PC-9 (cell line): ENCODE measurements at regions not wholly inside any gene's neighbourhood (a gene's known extent, or its start where the extent isn't known, plus 50 kb on each side); places are given as distances from the start of the nearest gene placed in this dataset.

Experiments used
- BruUV-seq: library from RNA; stranded (reverse); fragments of 400-500 nt; replicated peaks from 2 replicates; lab custom pipeline; 2021; lab: Mats Ljungman, UMichigan
- CTCF ChIA-PET: fragments of 300-600 bp; sonication (Branson Sonifier 250); formaldehyde crosslinking; loops from one replicate; lab custom pipeline; 2022; ENCODE audit warnings: antibody characterized with exemption; lab: Charles Lee
- POLR2A ChIA-PET: fragments of 300-600 bp; sonication (Branson Sonifier 250); formaldehyde crosslinking; loops from one replicate; lab custom pipeline; 2022; ENCODE audit warnings: antibody characterized with exemption; ENCODE audit not compliant: unreplicated experiment; lab: Charles Lee
- DNase-seq, 2 experiments: peaks; one replicate each; pipeline versions ENCODE4 v3.0.0 to v3.0.0-alpha.2; 2015 to 2022; ENCODE audit warnings: mixed read lengths in 1 of 2
- H2AFZ ChIP-seq: fragments of 200-600 bp; sonication (generic); 2 replicates; pipeline ENCODE4 v1.8.1; 2017; ENCODE audit warnings: antibody characterized with exemption
- H3F3A ChIP-seq: fragments of 200-600 bp; sonication (generic); 2 replicates; pipeline ENCODE4 v1.8.1; 2017; ENCODE audit warnings: antibody characterized with exemption, mild to moderate bottlenecking, low read depth; ENCODE audit not compliant: insufficient read depth
- H3K27ac ChIP-seq: fragments of 200-600 bp; sonication (generic); 2 replicates; pipeline ENCODE4 v1.6.1; 2016; ENCODE audit warnings: mixed run types
- H3K27me3 ChIP-seq: fragments of 200-600 bp; sonication (generic); 2 replicates; pipeline ENCODE4 v1.6.1; 2016; ENCODE audit warnings: low read depth, mixed run types; ENCODE audit not compliant: insufficient read depth
- H3K36me3 ChIP-seq: fragments of 200-600 bp; sonication (generic); 2 replicates; pipeline ENCODE4 v1.6.1; 2016; ENCODE audit warnings: low read depth, mixed run types
- H3K4me1 ChIP-seq: fragments of 200-600 bp; sonication (generic); replicated peaks from 2 replicates; pipeline ENCODE4 v1.6.1; 2016; ENCODE audit warnings: mixed run types; ENCODE audit not compliant: insufficient read depth
- H3K4me2 ChIP-seq: fragments of 200-600 bp; sonication (generic); 2 replicates; pipeline ENCODE4 v1.6.1; 2017; ENCODE audit warnings: mixed run types
- H3K4me3 ChIP-seq: fragments of 200-600 bp; sonication (generic); 2 replicates; pipeline ENCODE4 v1.6.1; 2016; ENCODE audit warnings: mixed run types
- H3K79me2 ChIP-seq: fragments of 200-600 bp; sonication (generic); 2 replicates; pipeline ENCODE4 v1.6.1; 2017; ENCODE audit warnings: low read depth, mixed run types
- H3K9me2 ChIP-seq: fragments of 200-600 bp; sonication (generic); 2 replicates; pipeline ENCODE4 v1.8.1; 2017; ENCODE audit warnings: mild to moderate bottlenecking; ENCODE audit not compliant: insufficient read depth
- H3K9me3 ChIP-seq: fragments of 200-600 bp; sonication (generic); 2 replicates; pipeline ENCODE4 v1.8.1; 2016; ENCODE audit warnings: low read depth; ENCODE audit not compliant: insufficient read depth
- H4K20me1 ChIP-seq: fragments of 200-600 bp; sonication (generic); 2 replicates; pipeline ENCODE4 v1.8.1; 2017; ENCODE audit not compliant: insufficient read depth
- CTCF ChIP-seq: fragments of 200-600 bp; sonication (generic); conservative IDR thresholded peaks from 2 replicates; pipeline ENCODE4 v1.6.1; 2017; ENCODE audit warnings: mixed run types, antibody characterized with exemption, mild to moderate bottlenecking, moderate library complexity
- EZH2 ChIP-seq: fragments of 200-600 bp; sonication (generic); IDR thresholded peaks from 2 replicates; pipeline ENCODE4 v1.8.0; 2017; ENCODE audit warnings: antibody characterized with exemption, low read depth
- intact Hi-C: fragments of 100-400 bp; cut with micrococcal nuclease; formaldehyde crosslinking; loops from one replicate; pipeline ENCODE4 v1.10.0; 2022; ENCODE audit not compliant: unreplicated experiment

GRCh38 chr18:28767201-28767600 is 590.3 kb upstream of the CDH2 start:
- Histone ChIP-seq H3F3A (no peaks in the 10 kb centered on the region), H3K27me3 (no peaks in the 10 kb centered on the region), H2AFZ (no peak overlapping the region), H3K27ac (no peak overlapping the region), H3K4me2 (no peak overlapping the region), H3K9me2 (no peaks in the 10 kb centered on the region), H3K9me3 (no peaks in the 10 kb centered on the region), H3K79me2 (no peaks in the 10 kb centered on the region), H4K20me1 (no peaks in the 10 kb centered on the region), H3K4me1 (no peaks in the 10 kb centered on the region), H3K36me3 (no peaks in the 10 kb centered on the region), H3K4me3 (no peak overlapping the region)
- intact Hi-C loops = no loop called here
- ChIA-PET POLR2A (no interaction called here), CTCF (no interaction called here)
- no peak for TF ChIP-seq CTCF
- no peak for TF ChIP-seq EZH2
- no peak for DNase-seq
- no TSS peak for BruUV-seq

DNA sequence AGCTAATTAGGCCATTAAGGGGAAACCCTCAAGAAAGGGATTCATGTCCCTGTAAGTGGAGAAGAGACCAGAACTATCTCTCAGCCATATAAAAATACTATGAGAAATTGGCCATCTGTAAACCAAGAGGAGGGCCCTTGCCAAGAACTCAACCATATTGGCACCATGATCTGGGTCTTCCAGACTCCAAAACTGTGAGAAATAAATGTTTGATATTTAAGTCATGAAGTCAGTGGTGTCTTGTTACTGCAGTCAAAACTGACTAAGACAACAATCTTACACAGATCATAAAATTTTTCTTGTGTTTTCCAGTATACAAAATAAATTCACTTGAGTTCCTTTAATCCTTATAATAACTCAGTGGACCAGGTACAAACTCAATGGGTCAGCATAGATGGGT is 589.8 kb upstream of the CDH2 start:
- Histone ChIP-seq H3K27me3 (no peaks in the 10 kb centered on the region), H3F3A (no peaks in the 10 kb centered on the region), H3K27ac (no peak overlapping the region), H3K4me1 (no peaks in the 10 kb centered on the region), H3K79me2 (no peaks in the 10 kb centered on the region), H4K20me1 (no peaks in the 10 kb centered on the region), H3K36me3 (no peaks in the 10 kb centered on the region), H3K9me2 (no peaks in the 10 kb centered on the region), H3K4me3 (no peak overlapping the region), H2AFZ (no peak overlapping the region), H3K4me2 (no peak overlapping the region), H3K9me3 (no peaks in the 10 kb centered on the region)
- intact Hi-C loops = no loop called here
- TF ChIP-seq CTCF (no peak), EZH2 (no peak)
- DNase-seq = no peak
- BruUV-seq = no TSS peak
- CTCF ChIA-PET = no interaction called here
- POLR2A ChIA-PET = no interaction called here

- no peak for TF ChIP-seq EZH2
- no peak for TF ChIP-seq CTCF
- no TSS peak for BruUV-seq
- ChIA-PET POLR2A (no interaction called here), CTCF (no interaction called here)
- Histone ChIP-seq H3K36me3 (no peaks in the 10 kb centered on the region), H3F3A (no peaks in the 10 kb centered on the region), H3K9me3 (no peaks in the 10 kb centered on the region), H3K9me2 (no peaks in the 10 kb centered on the region), H3K27ac (no peak overlapping the region), H2AFZ (no peak overlapping the region), H4K20me1 (no peaks in the 10 kb centered on the region), H3K79me2 (no peaks in the 10 kb centered on the region), H3K27me3 (no peaks in the 10 kb centered on the region), H3K4me1 (no peaks in the 10 kb centered on the region), H3K4me2 (no peak overlapping the region), H3K4me3 (no peak overlapping the region)
- intact Hi-C loops = no loop called here
- no peak for DNase-seq
Measured at GRCh38 chr18:28766027-28766426, 589.1 kb upstream of the CDH2 start.
